Endothelial cell of umbilical vein (primary cell): ENCODE measurements at regions not wholly inside any gene's neighbourhood (a gene's known extent, or its start where the extent isn't known, plus 50 kb on each side); places are given as distances from the start of the nearest gene placed in this dataset.

Source experiments
- BruUV-seq: library from RNA; stranded (reverse); fragments of 400-500 nt; replicated peaks from 2 replicates; lab custom pipeline; 2021; lab: Mats Ljungman, UMichigan
- CTCF ChIA-PET: fragments of 300-600, 350-600 bp; sonication (Branson Sonifier 250); formaldehyde crosslinking; loops from one replicate; lab custom pipeline; 2021; ENCODE audit warnings: antibody characterized with exemption, inconsistent platforms; lab: Charles Lee
- POLR2A ChIA-PET: fragments of 300-600, 350-600 bp; sonication (Branson Sonifier 250); formaldehyde crosslinking; loops from one replicate; lab custom pipeline; 2021; ENCODE audit warnings: antibody characterized with exemption, inconsistent platforms; lab: Charles Lee
- DNase-seq: peaks from one replicate; pipeline ENCODE4 v3.0.0-alpha.2; 2011; ENCODE audit warnings: low read depth, low spot score
- FAIRE-seq: peaks from 2 replicates; lab custom pipeline; 2011; peaks lifted over from hg19 to GRCh38; lab: Jason Lieb, UNC
- H2AFZ ChIP-seq: 2 replicates; pipeline ENCODE4 v1.6.0; 2012; ENCODE audit warnings: low read depth, low read length, control low read depth, inconsistent platforms
- H3K27ac ChIP-seq: 2 replicates; pipeline ENCODE4 v1.5.1; 2011; ENCODE audit warnings: low read depth, mild to moderate bottlenecking, control low read depth, low read length, moderate library complexity; ENCODE audit not compliant: insufficient read depth
- H3K27me3 ChIP-seq, 2 experiments: 2 replicates each; pipeline versions ENCODE4 v1.6.0 to v1.6.1; 2011; ENCODE audit warnings: low read length in 2 of 2, mixed read lengths in 1 of 2; ENCODE audit not compliant: control insufficient read depth in 2 of 2, insufficient read depth in 2 of 2
- H3K36me3 ChIP-seq, 2 experiments: 2 replicates in 1 of 2; 3 replicates in 1 of 2; pipeline ENCODE4 v1.5.1; 2011; ENCODE audit warnings: low read length in 2 of 2, mild to moderate bottlenecking in 1 of 2, moderate library complexity in 1 of 2; ENCODE audit not compliant: control insufficient read depth in 2 of 2, insufficient read depth in 2 of 2; ENCODE audit errors: extremely low read depth in 1 of 2
- H3K4me1 ChIP-seq: 3 replicates; pipeline ENCODE4 v1.5.1; 2011; ENCODE audit warnings: mild to moderate bottlenecking, low read length; ENCODE audit not compliant: control insufficient read depth, insufficient read depth; ENCODE audit errors: extremely low read depth
- H3K4me2 ChIP-seq: 2 replicates; pipeline ENCODE4 v1.6.1; 2011; ENCODE audit warnings: low read length, control low read depth, mixed read lengths; ENCODE audit not compliant: insufficient read depth
- H3K4me3 ChIP-seq, 3 experiments: fragments of 200-600 bp in 1 of 3; sonication (generic), shearing (Covaris generic) in 1 of 3; replicated peaks in 1 of 3; 2 replicates each; pipeline ENCODE4 v1.5.1; 2011 to 2016; ENCODE audit warnings: control low read depth in 3 of 3, low read length in 3 of 3, mild to moderate bottlenecking in 2 of 3, inconsistent platforms in 1 of 3, low read depth in 1 of 3, moderate library complexity in 1 of 3; ENCODE audit not compliant: insufficient read depth in 1 of 3
- H3K79me2 ChIP-seq: 2 replicates; pipeline ENCODE4 v1.6.0; 2012; ENCODE audit warnings: low read length, inconsistent platforms; ENCODE audit not compliant: control insufficient read depth, insufficient read depth
- H3K9ac ChIP-seq: replicated peaks from 2 replicates; pipeline ENCODE3; 2011; ENCODE audit warnings: low read length, control low read depth; ENCODE audit not compliant: insufficient read depth; ENCODE audit errors: extremely low read depth
- H3K9me1 ChIP-seq: replicated peaks from 3 replicates; pipeline ENCODE4 v1.6.0; 2011; ENCODE audit warnings: mild to moderate bottlenecking, low read length; ENCODE audit not compliant: control insufficient read depth, insufficient read depth; ENCODE audit errors: extremely low read depth
- H3K9me3 ChIP-seq: replicated peaks from 2 replicates; pipeline ENCODE4 v1.5.1; 2012; ENCODE audit warnings: low read length, inconsistent platforms; ENCODE audit not compliant: control insufficient read depth, insufficient read depth
- H4K20me1 ChIP-seq: replicated peaks from 2 replicates; pipeline ENCODE3; 2011; ENCODE audit warnings: mild to moderate bottlenecking, low read length; ENCODE audit not compliant: control insufficient read depth, insufficient read depth; ENCODE audit errors: extremely low read depth
- EZH2 ChIP-seq: IDR thresholded peaks from 2 replicates; pipeline ENCODE4 v1.6.1; 2012; ENCODE audit warnings: borderline replicate concordance, low read depth, mild to moderate bottlenecking, moderate library complexity, low read length, inconsistent platforms; ENCODE audit not compliant: severe bottlenecking
- FOS ChIP-seq: IDR thresholded peaks from 2 replicates; pipeline ENCODE4 v1.6.1; 2011; ENCODE audit warnings: mild to moderate bottlenecking, low read length, moderate library complexity, borderline replicate concordance; ENCODE audit not compliant: insufficient read depth
- GATA2 ChIP-seq: IDR thresholded peaks from 2 replicates; pipeline ENCODE4 v1.7.0; 2011; ENCODE audit warnings: low read depth, mild to moderate bottlenecking, moderate library complexity, mixed read lengths, low read length; ENCODE audit not compliant: insufficient read length, insufficient read depth
- JUN ChIP-seq: IDR thresholded peaks from 2 replicates; pipeline ENCODE4 v1.6.1; 2011; ENCODE audit warnings: borderline replicate concordance, low read depth; ENCODE audit not compliant: insufficient read length, insufficient read depth
- MYC ChIP-seq: IDR thresholded peaks from one replicate; pipeline ENCODE4 v1.6.1; 2011; ENCODE audit warnings: mild to moderate bottlenecking, low read depth, low read length
- POLR2A ChIP-seq: IDR thresholded peaks from 2 replicates; pipeline ENCODE4 v1.6.1; 2012; ENCODE audit warnings: low read depth, mild to moderate bottlenecking, control low read depth, low read length
- POLR2AphosphoS5 ChIP-seq: IDR thresholded peaks from 2 replicates; pipeline ENCODE4 v1.6.1; 2012; ENCODE audit warnings: low read depth, mild to moderate bottlenecking, control low read depth, low read length, moderate library complexity; ENCODE audit not compliant: insufficient read depth
- dilution Hi-C: fragments of 300-500 bp; cut with MboI; formaldehyde crosslinking; loops from one replicate; pipeline ENCODE4 v1.15.0; 2019; ENCODE audit warnings: low sequenced_read_pairs; ENCODE audit not compliant: extremely low pct_ligation_motif_present
- intact Hi-C: fragments of 100-400 bp; cut with micrococcal nuclease; formaldehyde crosslinking; loops from one replicate; pipeline ENCODE4 v1.10.0; 2022
- TF ChIP-seq, protein P1 (sequence below), 2 donors: IDR thresholded peaks; 1 replicate in 1 of 2; 2 replicates in 1 of 2; pipeline ENCODE4 v1.5.1; 2011; ENCODE audit warnings: low read length in 2 of 2, mild to moderate bottlenecking in 2 of 2, moderate library complexity in 2 of 2, control low read depth in 1 of 2, inconsistent platforms in 1 of 2, low read depth in 1 of 2; ENCODE audit not compliant: insufficient read depth in 1 of 2; ENCODE audit errors: extremely low read depth in 1 of 2
- TF ChIP-seq, protein P2 (sequence below): IDR thresholded peaks from 2 replicates; pipeline ENCODE4 v1.6.1; 2011; ENCODE audit not compliant: insufficient read depth, insufficient read length

DNA sequence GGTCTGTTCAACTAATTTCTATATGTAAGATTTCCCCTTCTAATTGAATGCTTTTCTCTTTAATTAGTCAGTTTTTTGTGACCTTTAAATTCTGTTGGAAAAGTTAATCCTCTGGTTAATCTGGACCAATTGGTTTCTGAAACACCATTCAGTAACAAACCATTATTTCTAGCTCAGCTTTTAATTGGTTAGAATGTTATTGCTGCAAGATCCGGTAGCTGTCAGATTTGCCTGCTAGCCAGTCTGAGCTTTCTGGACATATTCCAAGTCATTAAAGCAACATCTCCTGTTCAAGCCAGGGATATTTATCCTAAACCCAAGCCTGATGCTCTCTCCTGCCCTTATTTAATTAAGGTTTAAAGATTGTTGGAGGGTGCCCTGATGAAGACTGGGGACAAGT is 55.1 kb upstream of the FBXL4 start:
- TF ChIP-seq POLR2AphosphoS5 (no peak), GATA2 (no peak), JUN (no peak), MYC (no peak), POLR2A (no peak), EZH2 (no peak)
- TF ChIP-seq, protein P1, sequence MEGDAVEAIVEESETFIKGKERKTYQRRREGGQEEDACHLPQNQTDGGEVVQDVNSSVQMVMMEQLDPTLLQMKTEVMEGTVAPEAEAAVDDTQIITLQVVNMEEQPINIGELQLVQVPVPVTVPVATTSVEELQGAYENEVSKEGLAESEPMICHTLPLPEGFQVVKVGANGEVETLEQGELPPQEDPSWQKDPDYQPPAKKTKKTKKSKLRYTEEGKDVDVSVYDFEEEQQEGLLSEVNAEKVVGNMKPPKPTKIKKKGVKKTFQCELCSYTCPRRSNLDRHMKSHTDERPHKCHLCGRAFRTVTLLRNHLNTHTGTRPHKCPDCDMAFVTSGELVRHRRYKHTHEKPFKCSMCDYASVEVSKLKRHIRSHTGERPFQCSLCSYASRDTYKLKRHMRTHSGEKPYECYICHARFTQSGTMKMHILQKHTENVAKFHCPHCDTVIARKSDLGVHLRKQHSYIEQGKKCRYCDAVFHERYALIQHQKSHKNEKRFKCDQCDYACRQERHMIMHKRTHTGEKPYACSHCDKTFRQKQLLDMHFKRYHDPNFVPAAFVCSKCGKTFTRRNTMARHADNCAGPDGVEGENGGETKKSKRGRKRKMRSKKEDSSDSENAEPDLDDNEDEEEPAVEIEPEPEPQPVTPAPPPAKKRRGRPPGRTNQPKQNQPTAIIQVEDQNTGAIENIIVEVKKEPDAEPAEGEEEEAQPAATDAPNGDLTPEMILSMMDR (IDR thresholded peaks at IDR 0.05; ENCODE audit: extremely low read depth in 1 of 2, insufficient read depth in 1 of 2, low read depth in 1 of 2, low read length in 2 of 2) = no peak
- Histone ChIP-seq H3K9ac (no peak overlapping the region), H4K20me1 (no peaks in the 10 kb centered on the region), H3K27me3 (no peaks in the 10 kb centered on the region), H3K4me3 (no peak overlapping the region), H3K27ac (no peak overlapping the region), H3K79me2 (no peaks in the 10 kb centered on the region), H3K4me1 (no peaks in the 10 kb centered on the region), H3K4me2 (no peak overlapping the region), H3K9me1 (no peaks in the 10 kb centered on the region), H3K36me3 (no peaks in the 10 kb centered on the region), H2AFZ (no peak overlapping the region), H3K9me3 (no peaks in the 10 kb centered on the region)
- DNase-seq (peak; percentile 7), FAIRE-seq (no peak)
- ChIA-PET CTCF (no interaction called here), POLR2A (no interaction called here)
- intact Hi-C loops = no loop called here
- BruUV-seq = no TSS peak
- dilution Hi-C loops = no loop called here

DNA sequence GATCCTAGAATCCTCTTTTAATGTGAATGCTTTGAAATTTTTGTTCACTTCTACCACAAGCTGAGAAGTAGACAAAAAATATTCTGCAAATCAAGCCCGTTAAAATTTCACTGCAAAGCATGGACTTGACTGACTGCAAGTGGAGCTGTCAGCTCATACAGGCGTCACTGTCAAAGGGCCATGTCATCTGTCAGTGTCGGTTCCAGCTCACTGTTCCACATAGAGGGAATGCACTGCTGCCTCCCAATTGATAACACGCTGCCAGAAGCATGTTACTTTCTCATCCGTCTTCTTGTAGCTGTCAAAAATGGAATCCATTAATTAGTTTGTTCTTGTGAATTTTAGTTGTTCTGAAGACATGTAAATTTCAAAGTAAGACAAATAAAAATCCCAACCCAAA is 50.4 kb upstream of the FBXL4 start:
- H3K4me2 ChIP-seq = no peak overlapping the region
- no TSS peak for BruUV-seq

More for the DNA sequence above, 50.4 kb upstream of the FBXL4 start:
- intact Hi-C loops = no loop called here
- no peaks in the 10 kb centered on the region for H3K79me2 ChIP-seq
- H3K9me1 ChIP-seq = no peaks in the 10 kb centered on the region
- H3K36me3 ChIP-seq = no peaks in the 10 kb centered on the region
- TF ChIP-seq, protein P1 (IDR thresholded peaks at IDR 0.05; ENCODE audit: extremely low read depth in 1 of 2, insufficient read depth in 1 of 2, low read depth in 1 of 2, low read length in 2 of 2) = no peak
- TF ChIP-seq JUN = no peak
- TF ChIP-seq, protein P2, sequence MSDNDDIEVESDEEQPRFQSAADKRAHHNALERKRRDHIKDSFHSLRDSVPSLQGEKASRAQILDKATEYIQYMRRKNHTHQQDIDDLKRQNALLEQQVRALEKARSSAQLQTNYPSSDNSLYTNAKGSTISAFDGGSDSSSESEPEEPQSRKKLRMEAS = no peak
- TF ChIP-seq MYC = no peak
- no peak for TF ChIP-seq FOS
- TF ChIP-seq GATA2 = no peak
- no peak for TF ChIP-seq EZH2
- TF ChIP-seq POLR2AphosphoS5 = no peak
- no peak for TF ChIP-seq POLR2A
- no peaks in the 10 kb centered on the region for H3K27me3 ChIP-seq
- H3K9me3 ChIP-seq = no peaks in the 10 kb centered on the region
- DNase-seq = no peak
- CTCF ChIA-PET = no interaction called here
- H3K27ac ChIP-seq = no peak overlapping the region
- POLR2A ChIA-PET = no interaction called here
- no peak overlapping the region for H3K9ac ChIP-seq
- no peaks in the 10 kb centered on the region for H4K20me1 ChIP-seq
- no peak for FAIRE-seq
- no peak overlapping the region for H3K4me3 ChIP-seq
- no peak overlapping the region for H2AFZ ChIP-seq
- dilution Hi-C loops = no loop called here
- no peaks in the 10 kb centered on the region for H3K4me1 ChIP-seq
